Neural cell (in vitro differentiated cells): ENCODE measurements at regions not wholly inside any gene's neighbourhood (a gene's known extent, or its start where the extent isn't known, plus 50 kb on each side); places are given as distances from the start of the nearest gene placed in this dataset.

Experiments used
- H2AFZ ChIP-seq: fragments of 200-600, 300-800 bp; sonication (generic), shearing (Covaris generic); 2 replicates; pipeline ENCODE4 v1.6.0; 2014; ENCODE audit warnings: low read depth, mild to moderate bottlenecking, antibody characterized with exemption, low read length, moderate library complexity
- H3F3A ChIP-seq: fragments of 200-600 bp; shearing (Covaris generic); 2 replicates; pipeline ENCODE4 v1.6.1; 2016; ENCODE audit warnings: mild to moderate bottlenecking, moderate library complexity, mixed read lengths, antibody characterized with exemption, low read length; ENCODE audit not compliant: insufficient read depth, poor library complexity, severe bottlenecking
- H3K27ac ChIP-seq: fragments of 200-600, 300-800 bp; sonication (generic), shearing (Covaris generic); 2 replicates; pipeline ENCODE4 v1.5.1; 2014; ENCODE audit warnings: mild to moderate bottlenecking, low read length, moderate library complexity
- H3K27me3 ChIP-seq: fragments of 300-800, 200-600 bp; sonication (generic), shearing (Covaris generic); 2 replicates; pipeline ENCODE4 v1.6.0; 2014; ENCODE audit warnings: mild to moderate bottlenecking, low read depth, low read length, moderate library complexity; ENCODE audit not compliant: insufficient read depth
- H3K36me3 ChIP-seq: fragments of 300-800, 200-600 bp; sonication (generic), shearing (Covaris generic); 2 replicates; pipeline ENCODE4 v1.5.1; 2014; ENCODE audit warnings: mild to moderate bottlenecking, antibody characterized with exemption, low read length, moderate library complexity; ENCODE audit not compliant: insufficient read depth
- H3K4me2 ChIP-seq: fragments of 300-800, 200-600 bp; sonication (generic), shearing (Covaris generic); 2 replicates; pipeline ENCODE4 v1.6.0; 2014; ENCODE audit warnings: mild to moderate bottlenecking, low read length
- H3K4me3 ChIP-seq: fragments of 300-800, 200-600 bp; sonication (generic), shearing (Covaris generic); 2 replicates; pipeline ENCODE4 v1.5.1; 2014; ENCODE audit warnings: mild to moderate bottlenecking, low read length, moderate library complexity
- H3K79me2 ChIP-seq: fragments of 200-600 bp; shearing (Covaris generic); replicated peaks from 2 replicates; pipeline ENCODE4 v1.6.0; 2014; ENCODE audit warnings: mild to moderate bottlenecking, low read length, moderate library complexity; ENCODE audit not compliant: insufficient read depth
- H3K9ac ChIP-seq: fragments of 300-800, 200-600 bp; sonication (generic), shearing (Covaris generic); 2 replicates; pipeline ENCODE4 v1.6.1; 2016; ENCODE audit warnings: mild to moderate bottlenecking, low read length, mixed read lengths
- H3K9me2 ChIP-seq: fragments of 200-600 bp; shearing (Covaris generic); 2 replicates; pipeline ENCODE4 v1.6.1; 2016; ENCODE audit warnings: mild to moderate bottlenecking, low read length, mixed read lengths; ENCODE audit not compliant: insufficient read depth
- H3K9me3 ChIP-seq: fragments of 200-600, 300-800 bp; sonication (generic), shearing (Covaris generic); 2 replicates; pipeline ENCODE4 v1.6.1; 2016; ENCODE audit warnings: mild to moderate bottlenecking, mixed run types, low read length, moderate library complexity, mixed read lengths
- H4K20me1 ChIP-seq: fragments of 200-600 bp; shearing (Covaris generic); 2 replicates; pipeline ENCODE4 v1.6.1; 2016; ENCODE audit warnings: mild to moderate bottlenecking, mixed run types; ENCODE audit not compliant: insufficient read depth
- EP300 ChIP-seq: fragments of 450-650 bp; conservative IDR thresholded peaks from 2 replicates; pipeline ENCODE4 v1.6.1; 2014; ENCODE audit warnings: antibody characterized with exemption, mild to moderate bottlenecking, moderate library complexity; ENCODE audit not compliant: poor library complexity, severe bottlenecking
- EZH2 ChIP-seq: fragments of 200-600, 300-800 bp; shearing (Covaris generic), sonication (generic); IDR thresholded peaks from 2 replicates; pipeline ENCODE4 v1.6.1; 2014; ENCODE audit warnings: antibody characterized with exemption, low read length, borderline replicate concordance, mild to moderate bottlenecking; ENCODE audit not compliant: insufficient read depth, poor library complexity, severe bottlenecking
- MXI1 ChIP-seq: fragments of 450-650 bp; conservative IDR thresholded peaks from 2 replicates; pipeline ENCODE4 v1.6.1; 2014; ENCODE audit warnings: antibody characterized with exemption, mild to moderate bottlenecking; ENCODE audit not compliant: poor library complexity, severe bottlenecking
- POLR2AphosphoS5 ChIP-seq: IDR thresholded peaks from 2 replicates; pipeline ENCODE4 v1.6.1; 2012
- RAD21 ChIP-seq: fragments of 450-650 bp; conservative IDR thresholded peaks from 2 replicates; pipeline ENCODE4 v1.6.1; 2014; ENCODE audit warnings: antibody characterized with exemption, mild to moderate bottlenecking, moderate library complexity
- SMC3 ChIP-seq: fragments of 450-650 bp; conservative IDR thresholded peaks from 2 replicates; pipeline ENCODE4 v1.6.1; 2014; ENCODE audit warnings: antibody characterized with exemption, mild to moderate bottlenecking, moderate library complexity; ENCODE audit not compliant: poor library complexity
- TAF1 ChIP-seq: IDR thresholded peaks from 2 replicates; pipeline ENCODE4 v1.6.1; 2012; ENCODE audit warnings: low read depth
- TF ChIP-seq, protein P1 (sequence below): fragments of 450-650 bp; IDR thresholded peaks from 2 replicates; pipeline ENCODE4 v1.5.1; 2014; ENCODE audit warnings: antibody characterized with exemption, mild to moderate bottlenecking, moderate library complexity; ENCODE audit not compliant: poor library complexity, severe bottlenecking
- TF ChIP-seq, protein P2 (sequence below): IDR thresholded peaks from 2 replicates; pipeline ENCODE4 v1.6.1; 2012; ENCODE audit warnings: borderline replicate concordance

DNA sequence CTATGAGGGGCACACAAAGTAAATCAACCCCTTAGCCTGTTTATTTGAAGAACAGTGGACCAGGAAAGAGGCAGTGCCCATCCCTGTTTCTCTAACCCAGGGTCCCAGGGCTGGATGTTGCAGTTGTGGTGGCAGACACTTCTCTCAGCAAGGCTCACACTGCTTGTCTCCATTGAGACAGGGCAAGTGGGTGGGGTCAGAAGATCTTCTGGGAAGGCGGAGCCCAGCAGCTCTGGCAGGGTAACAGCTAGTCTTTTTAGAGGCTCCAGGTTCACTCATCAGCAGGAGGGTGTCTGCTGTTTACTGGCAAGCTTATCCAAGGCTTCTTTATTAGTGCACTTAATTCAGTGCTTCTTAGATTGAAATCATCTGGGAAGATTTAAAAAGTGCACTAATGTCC, 659.8 kb upstream of the DIPK2B start:
- TF ChIP-seq MXI1: no peak
- TF ChIP-seq EP300: no peak
- TF ChIP-seq EZH2: no peak
- TF ChIP-seq, protein P1, sequence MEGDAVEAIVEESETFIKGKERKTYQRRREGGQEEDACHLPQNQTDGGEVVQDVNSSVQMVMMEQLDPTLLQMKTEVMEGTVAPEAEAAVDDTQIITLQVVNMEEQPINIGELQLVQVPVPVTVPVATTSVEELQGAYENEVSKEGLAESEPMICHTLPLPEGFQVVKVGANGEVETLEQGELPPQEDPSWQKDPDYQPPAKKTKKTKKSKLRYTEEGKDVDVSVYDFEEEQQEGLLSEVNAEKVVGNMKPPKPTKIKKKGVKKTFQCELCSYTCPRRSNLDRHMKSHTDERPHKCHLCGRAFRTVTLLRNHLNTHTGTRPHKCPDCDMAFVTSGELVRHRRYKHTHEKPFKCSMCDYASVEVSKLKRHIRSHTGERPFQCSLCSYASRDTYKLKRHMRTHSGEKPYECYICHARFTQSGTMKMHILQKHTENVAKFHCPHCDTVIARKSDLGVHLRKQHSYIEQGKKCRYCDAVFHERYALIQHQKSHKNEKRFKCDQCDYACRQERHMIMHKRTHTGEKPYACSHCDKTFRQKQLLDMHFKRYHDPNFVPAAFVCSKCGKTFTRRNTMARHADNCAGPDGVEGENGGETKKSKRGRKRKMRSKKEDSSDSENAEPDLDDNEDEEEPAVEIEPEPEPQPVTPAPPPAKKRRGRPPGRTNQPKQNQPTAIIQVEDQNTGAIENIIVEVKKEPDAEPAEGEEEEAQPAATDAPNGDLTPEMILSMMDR: no peak
- no peak for TF ChIP-seq TAF1
- TF ChIP-seq, protein P2, sequence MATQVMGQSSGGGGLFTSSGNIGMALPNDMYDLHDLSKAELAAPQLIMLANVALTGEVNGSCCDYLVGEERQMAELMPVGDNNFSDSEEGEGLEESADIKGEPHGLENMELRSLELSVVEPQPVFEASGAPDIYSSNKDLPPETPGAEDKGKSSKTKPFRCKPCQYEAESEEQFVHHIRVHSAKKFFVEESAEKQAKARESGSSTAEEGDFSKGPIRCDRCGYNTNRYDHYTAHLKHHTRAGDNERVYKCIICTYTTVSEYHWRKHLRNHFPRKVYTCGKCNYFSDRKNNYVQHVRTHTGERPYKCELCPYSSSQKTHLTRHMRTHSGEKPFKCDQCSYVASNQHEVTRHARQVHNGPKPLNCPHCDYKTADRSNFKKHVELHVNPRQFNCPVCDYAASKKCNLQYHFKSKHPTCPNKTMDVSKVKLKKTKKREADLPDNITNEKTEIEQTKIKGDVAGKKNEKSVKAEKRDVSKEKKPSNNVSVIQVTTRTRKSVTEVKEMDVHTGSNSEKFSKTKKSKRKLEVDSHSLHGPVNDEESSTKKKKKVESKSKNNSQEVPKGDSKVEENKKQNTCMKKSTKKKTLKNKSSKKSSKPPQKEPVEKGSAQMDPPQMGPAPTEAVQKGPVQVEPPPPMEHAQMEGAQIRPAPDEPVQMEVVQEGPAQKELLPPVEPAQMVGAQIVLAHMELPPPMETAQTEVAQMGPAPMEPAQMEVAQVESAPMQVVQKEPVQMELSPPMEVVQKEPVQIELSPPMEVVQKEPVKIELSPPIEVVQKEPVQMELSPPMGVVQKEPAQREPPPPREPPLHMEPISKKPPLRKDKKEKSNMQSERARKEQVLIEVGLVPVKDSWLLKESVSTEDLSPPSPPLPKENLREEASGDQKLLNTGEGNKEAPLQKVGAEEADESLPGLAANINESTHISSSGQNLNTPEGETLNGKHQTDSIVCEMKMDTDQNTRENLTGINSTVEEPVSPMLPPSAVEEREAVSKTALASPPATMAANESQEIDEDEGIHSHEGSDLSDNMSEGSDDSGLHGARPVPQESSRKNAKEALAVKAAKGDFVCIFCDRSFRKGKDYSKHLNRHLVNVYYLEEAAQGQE: no peak
- TF ChIP-seq RAD21: no peak
- TF ChIP-seq POLR2AphosphoS5: no peak
- no peak for TF ChIP-seq SMC3
- no peaks in the 10 kb centered on the region for H3K9me2 ChIP-seq
- H3K27me3 ChIP-seq: no peaks in the 10 kb centered on the region

DNA sequence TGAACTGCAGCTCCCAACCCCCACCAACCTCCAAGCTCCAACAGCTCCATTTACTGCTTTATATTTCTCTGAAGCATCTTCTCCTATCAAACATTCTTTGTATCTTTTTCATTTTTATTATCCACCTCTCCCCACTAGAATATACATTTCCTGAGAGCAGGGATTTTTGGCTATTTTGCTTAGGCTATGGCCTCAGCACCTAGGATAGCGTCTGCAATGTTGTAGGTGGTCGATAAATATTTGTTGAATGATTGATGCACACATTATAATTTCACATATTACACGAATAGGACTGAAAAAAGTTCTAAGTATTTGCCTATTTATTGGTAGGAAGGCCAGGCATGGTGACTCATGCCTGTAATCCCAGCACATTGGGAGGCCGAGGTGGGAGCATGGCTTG, 658.7 kb upstream of the DIPK2B start:
- no peaks in the 10 kb centered on the region for H3K9me2 ChIP-seq
- H3K36me3 ChIP-seq: no peaks in the 10 kb centered on the region
- H4K20me1 ChIP-seq: no peaks in the 10 kb centered on the region
- H3K9ac ChIP-seq: no peak overlapping the region
- no peaks in the 10 kb centered on the region for H3K9me3 ChIP-seq
- H3F3A ChIP-seq: no peaks in the 10 kb centered on the region
- no peak overlapping the region for H3K4me2 ChIP-seq
- H3K79me2 ChIP-seq: no peaks in the 10 kb centered on the region
- TF ChIP-seq EZH2 (no peak), EP300 (no peak), SMC3 (no peak), TAF1 (no peak), RAD21 (no peak), MXI1 (no peak), POLR2AphosphoS5 (no peak)
- TF ChIP-seq, protein P2: no peak
- TF ChIP-seq, protein P1: no peak
- no peak overlapping the region for H2AFZ ChIP-seq
- no peaks in the 10 kb centered on the region for H3K27me3 ChIP-seq
- H3K27ac ChIP-seq: no peak overlapping the region
- no peak overlapping the region for H3K4me3 ChIP-seq

More for the DNA sequence above, 659.8 kb upstream of the DIPK2B start:
- Histone ChIP-seq H3K4me2 (no peak overlapping the region), H3K4me3 (no peak overlapping the region), H3K36me3 (no peaks in the 10 kb centered on the region), H3F3A (no peaks in the 10 kb centered on the region), H4K20me1 (no peaks in the 10 kb centered on the region), H3K79me2 (no peaks in the 10 kb centered on the region), H2AFZ (no peak overlapping the region), H3K9me3 (no peaks in the 10 kb centered on the region), H3K9ac (no peak overlapping the region), H3K27ac (no peak overlapping the region)
